Left lung (tissue), 4 donors: ENCODE measurements at regions not wholly inside any gene's neighbourhood (a gene's known extent, or its start where the extent isn't known, plus 50 kb on each side); places are given as distances from the start of the nearest gene placed in this dataset.

Source experiments
- ATAC-seq: fragments of 200-7000 bp; cut with Tn5 transposase; one replicate; pipeline ENCODE4 v1.9.1; 2020; ENCODE audit warnings: moderate library complexity
- DNase-seq, 4 donors: peaks; one replicate each; pipeline ENCODE4 v3.0.0-alpha.2; 2013 to 2020
- H3K27ac ChIP-seq, 2 donors: fragments of 200-600 bp; sonication (generic) in 1 of 2; one replicate each; pipeline versions ENCODE4 v1.5.0 to v1.8.0; 2020 to 2021
- H3K27me3 ChIP-seq, 2 donors: fragments of 200-600 bp; sonication (generic) in 1 of 2; one replicate each; pipeline versions ENCODE4 v1.5.0 to v1.8.0; 2020 to 2021
- H3K36me3 ChIP-seq, 2 donors: fragments of 200-600 bp; sonication (generic) in 1 of 2; one replicate each; pipeline versions ENCODE4 v1.5.0 to v1.8.0; 2020 to 2021
- H3K4me1 ChIP-seq, 2 donors: fragments of 200-600 bp; one replicate each; pipeline ENCODE4 v1.8.0; 2021
- H3K4me3 ChIP-seq, 2 donors: fragments of 200-600 bp; sonication (generic) in 1 of 2; one replicate each; pipeline versions ENCODE4 v1.5.0 to v1.8.0; 2020 to 2021; ENCODE audit warnings: mild to moderate bottlenecking in 1 of 2
- H3K9me3 ChIP-seq, 2 donors: fragments of 200-600 bp; sonication (generic) in 1 of 2; one replicate each; pipeline versions ENCODE4 v1.5.0 to v1.8.0; 2020 to 2021
- CTCF ChIP-seq, 2 donors: fragments of 200-600 bp; sonication (generic) in 1 of 2; IDR thresholded peaks; one replicate each; pipeline versions ENCODE4 v1.5.0 to v1.8.0; 2021; ENCODE audit warnings: antibody characterized with exemption in 2 of 2
- intact Hi-C, 2 donors: fragments of 100-400 bp; cut with DNase I; formaldehyde crosslinking; loops; one replicate each; pipeline versions ENCODE4 v1.11.2 to v1.14.2; 2022
- donor health status: DM: no; HTN: yes; CAD: no.
- donor health status: DM: no; HTN: no; CAD: no.

GRCh38 chr1:29634746-29635335 lies 398.5 kb downstream of the PTPRU start:
- H3K9me3 ChIP-seq: no peaks in the 10 kb centered on the region
- DNase-seq (no peak), ATAC-seq (no peak)
- H3K4me1 ChIP-seq: no peaks in the 10 kb centered on the region
- peaks cover 0 to 15% of the 10 kb centered on the region in 2 donors for H3K27me3 ChIP-seq
- no peak overlapping the region for H3K27ac ChIP-seq
- no peak for TF ChIP-seq CTCF (IDR thresholded peaks at IDR 0.05)
- no peak overlapping the region for H3K4me3 ChIP-seq
- intact Hi-C loops: no loop called here
- no peaks in the 10 kb centered on the region for H3K36me3 ChIP-seq

DNA sequence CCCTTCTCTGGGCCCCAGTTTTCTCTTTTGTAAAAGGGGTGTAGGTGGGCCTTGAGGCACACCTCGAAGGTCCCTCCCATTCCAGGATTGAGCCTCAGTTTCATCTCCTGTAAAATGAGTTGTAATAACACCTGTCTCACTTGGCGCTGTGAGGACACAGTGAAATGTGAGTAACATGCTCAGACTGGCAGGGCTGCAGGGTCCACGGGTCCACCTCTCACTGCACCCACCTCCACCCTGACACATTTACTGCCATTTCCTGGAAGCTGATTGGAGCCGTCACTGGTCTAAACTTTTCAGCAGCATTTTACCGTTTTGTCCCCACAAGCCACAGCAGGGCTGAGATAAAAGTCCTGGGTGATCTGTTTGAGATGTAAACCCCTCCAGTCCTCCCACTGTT lies 398.0 kb downstream of the PTPRU start:
- Histone ChIP-seq H3K4me1 (no peaks in the 10 kb centered on the region), H3K9me3 (no peaks in the 10 kb centered on the region), H3K27ac (no peak overlapping the region), H3K27me3 (peaks cover 0 to 15% of the 10 kb centered on the region in 2 donors), H3K36me3 (no peaks in the 10 kb centered on the region), H3K4me3 (no peak overlapping the region)
- ATAC-seq (no peak), DNase-seq (no peak)
- TF ChIP-seq CTCF (IDR thresholded peaks at IDR 0.05): no peak
- intact Hi-C loops: no loop called here

GRCh38 chr1:29633771-29634170 lies 397.4 kb downstream of the PTPRU start:
- H3K27me3 ChIP-seq: peaks cover 0 to 12% of the 10 kb centered on the region in 2 donors
- intact Hi-C loops: no loop called here
- H3K9me3 ChIP-seq: no peaks in the 10 kb centered on the region
- H3K36me3 ChIP-seq: no peaks in the 10 kb centered on the region
- ATAC-seq (no peak), DNase-seq (peak in 1 of 4 donors; percentile 28)
- no peaks in the 10 kb centered on the region for H3K4me1 ChIP-seq
- TF ChIP-seq CTCF (IDR thresholded peaks at IDR 0.05): no peak
- no peak overlapping the region for H3K27ac ChIP-seq
- no peak overlapping the region for H3K4me3 ChIP-seq

GRCh38 chr1:29632806-29633615 lies 396.7 kb downstream of the PTPRU start:
- H3K4me3 ChIP-seq: no peak overlapping the region
- H3K4me1 ChIP-seq: no peaks in the 10 kb centered on the region
- TF ChIP-seq CTCF (IDR thresholded peaks at IDR 0.05): no peak
- peaks cover 0 to 4% of the 10 kb centered on the region in 2 donors for H3K9me3 ChIP-seq
- DNase-seq (peak in 2 of 4 donors; percentile 7 to 25), ATAC-seq (no peak)
- no peaks in the 10 kb centered on the region for H3K36me3 ChIP-seq
- H3K27me3 ChIP-seq: peaks cover 0 to 12% of the 10 kb centered on the region in 2 donors
- intact Hi-C loops: no loop called here
- no peak overlapping the region for H3K27ac ChIP-seq
